H9 (cell line): ENCODE measurements at regions not wholly inside any gene's neighbourhood (a gene's known extent, or its start where the extent isn't known, plus 50 kb on each side); places are given as distances from the start of the nearest gene placed in this dataset.

ENCODE experiments used
- DNase-seq: peaks from one replicate; pipeline ENCODE4 v3.0.0-alpha.2; 2017
- H2AFZ ChIP-seq: one replicate; pipeline ENCODE4 v1.6.1; 2013; ENCODE audit warnings: mild to moderate bottlenecking, low read length, control low read depth, moderate library complexity
- H2AK5ac ChIP-seq: 2 replicates; pipeline ENCODE4 v1.6.1; 2013; ENCODE audit warnings: low read length, control low read depth, mixed read lengths; ENCODE audit not compliant: insufficient read length
- H2BK120ac ChIP-seq: one replicate; pipeline ENCODE4 v1.6.1; 2013; ENCODE audit warnings: low read depth, mild to moderate bottlenecking, low read length, control low read depth, inconsistent platforms; ENCODE audit not compliant: poor library complexity, severe bottlenecking
- H2BK12ac ChIP-seq: 2 replicates; pipeline ENCODE4 v1.6.1; 2013; ENCODE audit warnings: low read length, control low read depth, mixed read lengths, low read depth; ENCODE audit not compliant: insufficient read length
- H2BK15ac ChIP-seq: 2 replicates; pipeline ENCODE4 v1.6.1; 2013; ENCODE audit warnings: low read depth, low read length, control low read depth
- H2BK20ac ChIP-seq: one replicate; pipeline ENCODE4 v1.6.1; 2013; ENCODE audit warnings: low read depth, mild to moderate bottlenecking, low read length, control low read depth, inconsistent platforms; ENCODE audit not compliant: poor library complexity, severe bottlenecking
- H2BK5ac ChIP-seq: 2 replicates; pipeline ENCODE4 v1.6.1; 2013; ENCODE audit warnings: low read length, control low read depth, mixed read lengths; ENCODE audit not compliant: insufficient read length
- H3K14ac ChIP-seq: 2 replicates; pipeline ENCODE4 v1.6.1; 2013; ENCODE audit warnings: low read length, control low read depth; ENCODE audit not compliant: insufficient read depth
- H3K18ac ChIP-seq: 2 replicates; pipeline ENCODE4 v1.6.1; 2013; ENCODE audit warnings: low read depth, mild to moderate bottlenecking, mixed read lengths, low read length, control low read depth; ENCODE audit not compliant: insufficient read length
- H3K23ac ChIP-seq: 2 replicates; pipeline ENCODE4 v1.6.1; 2013; ENCODE audit warnings: low read length, control low read depth, mixed read lengths, low read depth; ENCODE audit not compliant: insufficient read length
- H3K23me2 ChIP-seq: 2 replicates; pipeline ENCODE4 v1.6.1; 2013; ENCODE audit warnings: low read depth, mild to moderate bottlenecking, mixed read lengths, low read length, control low read depth; ENCODE audit not compliant: insufficient read length, poor library complexity, severe bottlenecking
- H3K27ac ChIP-seq: 2 replicates; pipeline ENCODE4 v1.5.1; 2013; ENCODE audit warnings: low read length, control low read depth, mixed read lengths, low read depth; ENCODE audit not compliant: insufficient read length
- H3K27me3 ChIP-seq: 2 replicates; pipeline ENCODE4 v1.6.1; 2013; ENCODE audit warnings: low read length, control low read depth, inconsistent platforms; ENCODE audit not compliant: insufficient read depth
- H3K4ac ChIP-seq: 2 replicates; pipeline ENCODE4 v1.6.1; 2013; ENCODE audit warnings: low read depth, mild to moderate bottlenecking, control low read depth, inconsistent platforms, low read length, moderate library complexity
- H3K4me1 ChIP-seq: 2 replicates; pipeline ENCODE4 v1.6.1; 2013; ENCODE audit warnings: low read length, control low read depth, inconsistent platforms; ENCODE audit not compliant: insufficient read depth
- H3K4me2 ChIP-seq: 2 replicates; pipeline ENCODE4 v1.6.1; 2013; ENCODE audit warnings: low read length, control low read depth, mixed read lengths; ENCODE audit not compliant: insufficient read length, insufficient read depth
- H3K56ac ChIP-seq: 2 replicates; pipeline ENCODE4 v1.6.1; 2013; ENCODE audit warnings: low read depth, mild to moderate bottlenecking, mixed read lengths, low read length, control low read depth; ENCODE audit not compliant: insufficient read length
- H3K79me1 ChIP-seq: 2 replicates; pipeline ENCODE4 v1.6.1; 2013; ENCODE audit warnings: low read depth, mild to moderate bottlenecking, moderate library complexity, low read length, control low read depth, inconsistent platforms; ENCODE audit not compliant: insufficient read depth, poor library complexity, severe bottlenecking
- H3K79me2 ChIP-seq: 2 replicates; pipeline ENCODE4 v1.6.1; 2013; ENCODE audit warnings: low read length, control low read depth, inconsistent platforms; ENCODE audit not compliant: insufficient read depth
- H3K9ac ChIP-seq: 2 replicates; pipeline ENCODE4 v1.6.1; 2013; ENCODE audit warnings: low read length, control low read depth, mixed read lengths; ENCODE audit not compliant: insufficient read length; ENCODE audit errors: extremely low read depth
- H3K9me3 ChIP-seq: one replicate; pipeline ENCODE4 v1.6.1; 2013; ENCODE audit warnings: low read depth, low read length, inconsistent platforms; ENCODE audit not compliant: control insufficient read depth
- H3T11ph ChIP-seq: one replicate; pipeline ENCODE4 v1.6.1; 2013; ENCODE audit warnings: mild to moderate bottlenecking, low read length, control low read depth, inconsistent platforms
- H4K20me1 ChIP-seq: one replicate; pipeline ENCODE4 v1.6.1; 2013; ENCODE audit not compliant: control insufficient read depth, insufficient read length, insufficient read depth
- H4K5ac ChIP-seq: 2 replicates; pipeline ENCODE4 v1.6.1; 2013; ENCODE audit warnings: low read depth, mild to moderate bottlenecking, mixed read lengths, low read length, control low read depth; ENCODE audit not compliant: insufficient read length
- H4K8ac ChIP-seq: replicated peaks from 2 replicates; pipeline ENCODE4 v1.6.1; 2013; ENCODE audit warnings: low read length, control low read depth, mixed read lengths, low read depth; ENCODE audit not compliant: insufficient read length
- H4K91ac ChIP-seq: 2 replicates; pipeline ENCODE4 v1.6.1; 2013; ENCODE audit warnings: low read depth, mild to moderate bottlenecking, moderate library complexity, mixed read lengths, low read length, control low read depth; ENCODE audit not compliant: insufficient read length
- H3K27ac Mint-ChIP-seq, 3 experiments: 2 replicates in 2 of 3; 3 replicates in 1 of 3; pipeline ENCODE4 v1.8.0; 2020 to 2021; ENCODE audit warnings: mixed read lengths in 3 of 3, mild to moderate bottlenecking in 1 of 3, moderate library complexity in 1 of 3
- H3K27me3 Mint-ChIP-seq: 2 replicates; pipeline ENCODE4 v1.8.0; 2021; ENCODE audit warnings: low read depth, mild to moderate bottlenecking, moderate library complexity, mixed read lengths
- H3K36me3 Mint-ChIP-seq, 3 experiments: 2 replicates in 2 of 3; 3 replicates in 1 of 3; pipeline ENCODE4 v1.8.0; 2020 to 2021; ENCODE audit warnings: low read depth in 3 of 3, mixed read lengths in 3 of 3; ENCODE audit not compliant: insufficient read depth in 1 of 3
- H3K4me1 Mint-ChIP-seq, 2 experiments: 2 replicates each; pipeline ENCODE4 v1.8.0; 2020; ENCODE audit warnings: mixed read lengths in 2 of 2
- H3K4me3 Mint-ChIP-seq, 2 experiments: 2 replicates in 1 of 2; 3 replicates in 1 of 2; pipeline ENCODE4 v1.8.0; 2020 to 2021; ENCODE audit warnings: mild to moderate bottlenecking in 2 of 2, mixed read lengths in 2 of 2, moderate library complexity in 1 of 2
- H3K9me3 Mint-ChIP-seq, 2 experiments: 2 replicates in 1 of 2; 3 replicates in 1 of 2; pipeline ENCODE4 v1.8.0; 2020; ENCODE audit warnings: mild to moderate bottlenecking in 2 of 2, mixed read lengths in 2 of 2, moderate library complexity in 1 of 2
- CTCF ChIP-seq: fragments of 200-600 bp; sonication (generic); conservative IDR thresholded peaks from 3 replicates; pipeline ENCODE4 v1.8.0; 2021; ENCODE audit warnings: antibody characterized with exemption, mild to moderate bottlenecking
- WGBS: extraction: QIAGEN DNeasy Blood & Tissue Kit; methylation state at CpG from one replicate; pipeline ENCODE4 v1.1.7; 2013; ENCODE audit warnings: missing lambda C conversion rate, low lambda C conversion rate, mixed read lengths; ENCODE audit not compliant: insufficient read length; ENCODE audit errors: extremely low coverage; 5-methylcytosine and 5-hydroxymethylcytosine counted together

DNA sequence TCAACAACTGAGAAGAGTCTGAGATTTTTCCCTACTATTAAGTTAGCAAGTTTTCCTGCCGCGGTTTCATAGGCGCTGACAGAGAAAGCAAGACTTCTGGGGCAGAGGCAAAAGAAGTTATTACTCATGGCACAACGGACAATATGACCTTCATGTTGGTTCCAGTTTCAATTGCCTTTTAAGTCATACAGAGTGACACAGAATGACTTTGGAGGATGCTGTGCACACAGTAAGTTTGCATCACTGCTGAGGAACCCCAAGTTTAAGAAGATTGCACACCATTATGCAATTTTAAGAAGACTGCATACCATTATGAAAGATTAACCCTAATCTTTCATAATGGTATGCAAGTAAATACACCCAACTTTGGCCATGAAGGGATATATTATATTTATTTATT is 626.5 kb upstream of the CHORDC1 start:
- H3K4me1 Mint-ChIP-seq, result no peaks in the 10 kb centered on the region
- H2BK120ac ChIP-seq, result no peak overlapping the region
- no peak overlapping the region for H4K91ac ChIP-seq
- H3K14ac ChIP-seq, result no peak overlapping the region
- no peaks in the 10 kb centered on the region for H3K27me3 Mint-ChIP-seq
- H2AFZ ChIP-seq, result no peak overlapping the region
- no peak overlapping the region for H2AK5ac ChIP-seq
- H2BK15ac ChIP-seq, result no peak overlapping the region
- no peaks in the 10 kb centered on the region for H3K79me2 ChIP-seq
- H2BK12ac ChIP-seq, result no peak overlapping the region
- no peak overlapping the region for H3K9ac ChIP-seq
- H3K23ac ChIP-seq, result no peak overlapping the region
- no peak overlapping the region for H4K5ac ChIP-seq
- H3K4ac ChIP-seq, result no peak overlapping the region
- no peaks in the 10 kb centered on the region for H4K20me1 ChIP-seq
- no peak overlapping the region for H4K8ac ChIP-seq
- DNase-seq, result no peak
- no peak overlapping the region for H3K4me3 Mint-ChIP-seq
- WGBS, result no CpG with 5 or more reads among the region's 4 CpGs
- H3K9me3 Mint-ChIP-seq, result no peaks in the 10 kb centered on the region
- no peaks in the 10 kb centered on the region for H3K36me3 Mint-ChIP-seq
- H2BK5ac ChIP-seq, result no peak overlapping the region
- H3K4me1 ChIP-seq, result no peaks in the 10 kb centered on the region
- no peaks in the 10 kb centered on the region for H3K27me3 ChIP-seq
- no peak overlapping the region for H3K27ac Mint-ChIP-seq
- no peak overlapping the region for H3K27ac ChIP-seq
- TF ChIP-seq CTCF, result no peak
- H3K56ac ChIP-seq, result no peak overlapping the region
- H3T11ph ChIP-seq, result no peak overlapping the region
- no peak overlapping the region for H3K4me2 ChIP-seq
- H3K79me1 ChIP-seq, result no peaks in the 10 kb centered on the region
- H2BK20ac ChIP-seq, result no peak overlapping the region
- no peak overlapping the region for H3K18ac ChIP-seq
- no peaks in the 10 kb centered on the region for H3K9me3 ChIP-seq
- H3K23me2 ChIP-seq, result no peaks in the 10 kb centered on the region
